ENCODE measurements at regions not wholly inside any gene's neighbourhood (a gene's known extent, or its start where the extent isn't known, plus 50 kb on each side); places are given as distances from the start of the nearest gene placed in this dataset.
"Not testable (repeated sequence)": the region's sequence is repeated elsewhere in the genome, so short reads cannot be mapped to it uniquely, and the experiment has no call there.

DNA sequence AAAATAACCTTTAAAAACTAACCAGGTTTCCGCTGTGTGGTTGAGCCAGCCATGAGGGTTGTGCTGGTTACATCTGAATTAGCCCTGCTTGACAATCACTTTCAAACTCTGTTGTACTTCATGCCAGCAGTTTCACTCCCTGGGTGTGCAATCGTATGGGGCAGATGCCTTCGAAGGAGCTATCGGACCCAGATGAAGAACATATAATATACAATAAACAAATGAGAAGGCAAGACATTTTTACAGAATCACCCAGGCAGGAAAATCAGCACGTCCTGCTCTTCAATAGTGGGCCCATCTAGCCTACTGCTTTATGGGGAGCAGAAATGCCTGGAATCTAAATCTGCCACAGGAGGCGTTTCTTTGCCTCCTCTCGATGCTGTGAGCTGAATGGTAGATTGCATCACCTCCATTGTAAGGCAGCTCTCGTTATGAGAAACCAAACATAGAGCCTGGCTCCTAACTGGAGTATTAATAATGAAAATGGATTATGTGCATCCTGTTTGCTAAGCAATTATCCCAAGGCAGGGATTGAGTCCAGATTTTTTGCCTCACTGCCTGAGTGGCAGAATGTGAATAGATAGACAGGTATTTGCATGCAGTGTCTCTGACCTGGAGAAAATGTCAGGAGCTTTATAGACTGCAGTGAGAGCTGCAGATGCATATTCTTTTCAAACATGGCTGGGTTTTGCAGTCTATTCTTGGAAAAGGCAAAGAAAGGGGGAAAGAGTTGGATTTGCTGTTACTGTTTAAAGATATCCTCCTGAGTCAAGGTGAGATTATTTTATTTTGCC is 143.3 kb upstream of the SMARCA2 start:
- DNase-seq (ENCODE audit: low read depth in 2 of 2): no peak

DNA sequence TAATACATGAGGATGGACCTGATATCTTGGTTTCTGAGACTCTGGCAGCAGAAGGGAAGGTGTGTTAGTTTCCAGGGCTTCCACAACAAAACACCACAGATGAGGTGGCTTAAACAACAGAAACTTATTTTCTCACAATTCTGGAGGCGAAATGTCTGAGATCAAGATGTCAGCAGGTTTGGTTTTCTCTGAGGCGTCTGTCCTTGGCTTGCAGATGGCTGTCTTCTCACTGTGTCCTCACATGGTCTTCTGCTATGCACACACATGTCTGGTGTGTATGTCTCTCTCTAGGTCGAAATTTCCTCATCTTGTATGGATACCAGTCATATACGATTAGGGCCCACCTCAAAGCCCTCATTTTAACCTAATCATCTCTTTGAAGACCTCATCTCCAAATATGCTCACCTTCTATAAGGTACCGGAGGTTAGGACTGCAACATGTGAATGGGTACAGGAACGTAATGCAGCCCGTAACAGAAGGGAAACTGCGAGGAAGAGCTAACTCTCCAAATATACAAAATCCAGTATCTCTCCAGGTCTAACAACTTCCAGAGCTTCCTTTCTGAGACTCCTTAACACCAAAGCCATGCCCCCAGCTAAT is 139.8 kb upstream of the SMARCA2 start:
- DNase-seq (ENCODE audit: low read depth in 2 of 2): no peak

DNA sequence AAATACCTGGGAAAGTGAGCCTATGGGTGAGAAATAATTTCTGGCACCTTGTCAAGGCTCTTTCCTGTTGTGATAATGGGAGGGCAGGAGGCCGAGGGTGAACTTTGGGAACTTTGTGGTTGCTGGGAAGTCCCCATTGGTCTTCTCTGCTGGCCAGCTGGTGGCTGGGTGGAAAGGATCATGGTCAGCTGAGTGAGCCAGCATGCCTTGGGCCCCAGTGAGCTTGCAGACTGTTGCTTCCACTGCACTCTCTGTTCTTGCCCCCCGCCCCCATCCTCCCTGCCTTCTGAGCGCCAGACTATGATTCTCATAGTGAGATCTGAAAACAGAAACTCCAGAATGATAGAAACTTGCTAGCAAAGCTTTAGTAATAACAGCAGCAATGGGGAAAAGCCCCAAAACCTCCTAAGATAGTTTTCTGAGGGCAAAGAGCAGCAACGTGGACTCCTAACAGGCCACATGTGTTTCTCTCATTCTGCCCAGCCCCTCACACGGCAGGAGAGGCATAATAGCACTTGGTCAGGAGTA is 139.2 kb upstream of the SMARCA2 start:
- peak; percentile 68 to 73 for DNase-seq (ENCODE audit: low read depth in 2 of 2)

DNA sequence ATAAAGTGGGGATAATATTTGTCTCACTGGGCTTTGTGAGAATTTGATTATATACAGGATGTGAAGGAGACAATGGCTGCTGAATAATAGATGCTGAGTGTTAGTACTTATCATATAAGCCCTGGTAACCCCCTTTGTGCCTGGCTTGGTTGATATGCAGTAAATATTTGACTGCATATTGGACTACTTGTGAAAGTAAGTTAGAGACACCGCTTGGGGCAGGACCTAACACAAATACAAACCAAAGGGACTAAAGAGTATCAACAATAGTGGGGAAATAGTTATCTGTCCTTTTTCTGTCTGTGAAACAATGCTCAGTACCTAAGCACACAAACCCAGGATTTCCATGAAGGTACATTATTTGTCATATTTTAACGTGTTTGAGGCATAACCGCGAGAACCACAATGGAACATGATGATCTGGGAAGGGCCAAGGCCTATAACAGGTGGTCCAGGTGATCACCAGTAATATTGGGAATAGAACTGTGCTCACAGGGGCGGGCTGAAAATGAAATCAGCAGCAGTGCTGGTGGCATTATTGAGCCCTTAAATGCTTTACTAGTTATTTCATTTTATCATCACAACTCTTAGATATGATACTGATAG is 138.2 kb upstream of the SMARCA2 start:
- no peak for DNase-seq (ENCODE audit: low read depth in 2 of 2)

DNA sequence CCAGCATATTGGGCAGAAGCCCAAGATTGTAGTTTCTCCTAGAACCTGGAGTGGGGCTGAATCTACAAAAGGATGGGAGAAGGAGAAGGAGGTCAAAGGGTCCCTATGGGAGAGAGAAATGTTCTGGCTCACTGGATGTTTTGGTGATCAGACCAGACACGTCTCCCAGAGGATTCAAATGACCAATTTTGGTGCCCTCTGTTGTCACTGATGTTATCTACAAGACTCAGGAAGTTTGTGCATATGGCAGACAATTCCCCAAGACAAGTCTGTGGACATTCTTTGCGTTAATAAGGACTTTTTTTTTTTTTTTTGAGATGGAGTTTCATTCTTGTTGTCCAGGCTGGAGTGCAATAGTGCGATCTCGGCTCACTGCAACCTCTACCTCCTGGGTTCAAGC is 137.2 kb upstream of the SMARCA2 start:
- no peak for DNase-seq (ENCODE audit: low read depth in 2 of 2)

DNA sequence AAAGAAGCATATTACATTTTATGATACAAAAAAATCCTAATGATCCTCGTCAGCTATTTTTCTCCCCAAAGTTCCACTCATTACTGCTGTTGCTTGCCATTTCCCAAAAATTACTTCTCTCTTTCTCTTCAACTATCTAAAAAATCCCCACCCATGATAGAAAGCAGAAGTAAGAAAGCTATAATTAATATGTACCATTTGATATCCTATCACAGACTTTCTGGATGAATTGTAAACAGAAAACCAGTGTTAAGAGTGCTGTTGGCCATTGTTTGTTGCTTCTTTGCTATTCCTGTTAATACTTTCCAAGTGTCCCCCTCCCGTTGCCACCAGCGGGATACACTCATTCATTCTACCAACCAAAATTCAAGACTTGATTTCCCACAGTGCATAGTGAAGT is 136.3 kb upstream of the SMARCA2 start:
- no peak for DNase-seq (ENCODE audit: low read depth in 2 of 2)

DNA sequence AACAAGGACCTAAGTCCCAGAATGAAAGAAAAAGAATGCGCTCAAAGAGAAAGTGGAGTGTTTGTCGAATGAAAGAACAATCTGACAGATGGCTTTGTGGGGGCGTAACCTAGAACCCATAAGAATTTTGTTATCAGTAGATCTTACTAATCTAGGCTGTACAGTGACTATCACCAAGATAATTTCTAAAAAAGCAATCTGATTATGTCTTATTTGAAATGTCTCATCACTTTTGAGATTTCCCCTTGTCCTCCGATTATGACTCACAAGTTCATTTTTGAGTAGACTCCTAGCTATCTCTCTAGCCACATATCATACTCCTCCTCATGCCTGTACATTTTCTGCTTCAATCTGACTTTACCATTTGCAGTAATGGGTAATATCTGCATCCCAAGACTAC is 135.6 kb upstream of the SMARCA2 start:
- DNase-seq (ENCODE audit: low read depth in 2 of 2): peak in 1 of 2 donors; percentile 31

DNA sequence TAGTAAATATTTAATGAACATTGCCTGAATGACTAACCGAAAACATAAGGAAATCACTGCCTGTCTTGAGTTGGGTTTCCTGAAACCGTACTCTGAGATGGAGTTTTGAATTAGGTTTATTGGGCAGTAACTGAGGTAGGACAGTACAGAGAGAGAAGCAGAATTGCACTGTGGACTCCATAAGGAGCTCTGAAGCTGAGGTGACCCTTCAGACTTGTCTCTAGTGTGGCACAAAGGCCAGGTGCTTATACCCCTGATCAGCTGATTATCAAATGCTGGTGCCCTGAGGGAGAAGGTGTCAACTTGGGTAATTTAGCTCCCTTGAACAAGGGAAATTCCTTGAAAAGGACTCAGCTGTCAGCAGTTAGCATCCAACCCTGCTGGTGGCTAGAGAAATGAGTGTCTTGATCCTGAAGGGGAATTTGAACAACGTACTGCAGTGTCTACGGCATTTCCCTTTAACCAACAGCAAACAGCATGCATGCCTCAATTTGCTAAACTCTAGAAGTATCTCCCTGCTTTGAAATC is 135.0 kb upstream of the SMARCA2 start:
- no peak for DNase-seq (ENCODE audit: low read depth in 2 of 2)

DNA sequence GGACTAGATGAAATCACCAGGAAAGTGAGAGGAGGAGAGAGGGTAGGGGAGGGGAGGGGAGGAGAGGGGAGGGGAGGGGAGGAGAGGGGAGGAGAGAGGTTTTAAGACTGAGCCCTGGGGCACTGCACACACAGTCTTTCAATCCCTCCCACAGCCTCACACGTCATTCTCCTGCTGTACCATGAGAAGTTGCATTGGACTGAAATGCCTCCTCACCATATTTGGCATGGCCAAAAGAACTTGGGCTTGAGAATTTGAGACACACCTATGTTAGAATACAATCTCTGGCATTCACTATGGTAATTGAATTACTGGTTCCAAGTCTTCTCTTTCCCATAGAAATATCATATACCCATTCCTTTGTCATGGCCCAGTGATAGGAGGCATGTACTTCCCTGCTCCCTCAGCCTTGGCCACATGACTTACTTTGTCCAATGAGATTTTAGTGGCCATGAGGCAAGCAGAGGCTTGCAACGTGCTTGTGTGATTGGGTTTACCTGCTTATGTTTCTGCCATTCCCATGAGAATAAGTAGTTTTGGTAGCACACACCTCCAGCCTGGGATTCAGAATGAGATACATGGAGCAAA is 133.3 kb upstream of the SMARCA2 start:
- no peak for DNase-seq (ENCODE audit: low read depth in 2 of 2)

DNA sequence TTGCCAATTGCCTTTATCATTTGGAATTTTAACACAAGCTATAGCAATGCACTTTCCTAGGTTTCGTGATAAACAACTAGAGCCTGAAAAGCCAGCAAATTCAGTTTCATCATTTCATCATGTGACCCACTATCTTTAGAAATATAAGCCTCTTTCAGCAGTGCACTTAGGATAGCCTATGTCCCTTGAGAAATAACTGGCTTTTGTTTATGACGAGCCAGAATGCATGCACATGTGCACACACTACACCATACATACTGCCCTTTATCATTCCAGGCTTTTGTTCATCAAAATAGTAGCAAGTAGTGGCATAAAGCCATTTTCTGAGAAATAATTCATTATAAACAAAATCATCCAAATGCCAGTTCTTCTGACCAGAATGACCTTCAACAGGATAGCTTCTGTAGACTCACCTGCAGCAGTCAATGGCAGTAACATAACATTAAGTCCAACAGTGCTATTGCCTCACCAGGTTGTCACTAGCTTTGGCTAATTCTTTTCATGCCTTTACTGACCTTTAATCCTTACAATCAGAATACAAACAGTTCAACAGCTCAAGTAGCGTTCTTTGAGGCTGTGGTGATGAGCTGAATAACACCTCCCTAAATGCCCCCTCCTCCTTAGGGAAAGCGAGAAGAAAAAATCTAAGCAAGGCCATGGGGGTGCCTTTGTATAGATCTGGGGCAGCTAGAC is 132.3 kb upstream of the SMARCA2 start:
- no peak for DNase-seq (ENCODE audit: low read depth in 2 of 2)

DNA sequence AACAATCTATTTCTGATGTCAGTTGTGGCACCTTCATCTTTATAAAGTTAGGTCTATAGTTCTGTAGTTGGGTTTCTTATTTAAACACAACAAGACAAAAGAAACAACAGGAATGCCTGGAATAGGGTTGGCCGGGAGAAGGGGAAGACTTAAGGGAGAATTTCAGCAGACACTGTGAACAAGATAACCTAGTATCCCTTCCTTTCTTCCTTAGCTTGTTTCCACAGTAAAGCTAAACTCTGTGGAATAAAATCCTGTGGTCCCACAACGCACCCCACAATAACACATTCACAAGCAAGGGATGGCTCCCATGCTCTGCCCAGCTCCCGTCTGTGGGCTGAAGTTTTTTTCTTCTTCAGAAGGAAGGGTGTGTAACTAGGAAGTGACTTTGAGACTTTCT is 124.9 kb upstream of the SMARCA2 start:
- no peak for DNase-seq (ENCODE audit: low read depth in 2 of 2)

DNA sequence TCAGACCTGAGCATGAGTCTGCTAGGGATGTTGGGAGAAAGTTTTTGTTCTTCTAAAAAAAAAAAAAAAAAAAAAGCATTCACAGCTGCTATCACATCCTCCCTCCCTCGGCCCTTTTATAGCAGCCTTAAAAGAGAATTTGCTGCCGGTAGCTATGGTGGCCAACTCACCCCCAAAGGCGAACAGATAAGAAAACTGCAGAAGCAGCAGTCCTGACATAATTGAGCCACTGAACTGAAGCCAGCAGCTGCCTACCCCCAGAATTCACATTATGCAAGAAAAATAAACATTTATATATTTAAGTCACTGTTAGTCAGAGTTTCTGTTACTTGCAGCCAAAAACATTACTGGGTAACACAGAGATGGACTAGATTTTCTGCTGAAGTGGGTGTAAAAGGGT is 124.3 kb upstream of the SMARCA2 start:
- no peak for DNase-seq (ENCODE audit: low read depth in 2 of 2)

DNA sequence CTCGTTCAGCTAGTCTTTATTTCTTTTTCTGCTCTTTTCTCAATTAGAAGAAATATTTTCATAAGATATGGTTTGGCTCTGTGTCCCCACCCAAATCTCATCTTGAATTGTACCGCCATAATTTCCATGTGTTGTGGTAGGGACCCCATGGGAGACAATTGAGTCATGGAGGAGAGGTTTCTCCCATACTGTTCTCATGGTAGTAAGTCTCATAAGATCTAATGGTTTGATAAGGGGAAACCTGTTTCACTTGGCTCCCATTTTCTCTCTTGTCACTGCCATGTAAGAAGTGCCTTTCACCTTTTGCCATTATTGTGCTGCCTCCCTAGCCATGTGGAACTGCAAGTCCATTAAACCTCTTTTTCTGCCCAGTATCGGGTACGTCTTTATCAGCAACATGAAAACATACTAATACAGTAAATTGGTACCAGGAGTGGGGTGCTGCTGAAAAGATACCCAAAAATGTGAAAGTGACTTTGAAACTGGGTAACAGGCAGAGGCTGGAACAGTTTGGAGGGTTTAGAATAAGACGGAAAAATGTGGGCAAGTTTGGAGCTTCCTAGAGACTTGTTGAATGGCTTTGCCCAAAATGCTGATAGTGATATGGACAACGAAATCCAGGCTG is 112.0 kb upstream of the SMARCA2 start:
- not testable (repeated sequence) for DNase-seq (ENCODE audit: low read depth in 2 of 2)

DNA sequence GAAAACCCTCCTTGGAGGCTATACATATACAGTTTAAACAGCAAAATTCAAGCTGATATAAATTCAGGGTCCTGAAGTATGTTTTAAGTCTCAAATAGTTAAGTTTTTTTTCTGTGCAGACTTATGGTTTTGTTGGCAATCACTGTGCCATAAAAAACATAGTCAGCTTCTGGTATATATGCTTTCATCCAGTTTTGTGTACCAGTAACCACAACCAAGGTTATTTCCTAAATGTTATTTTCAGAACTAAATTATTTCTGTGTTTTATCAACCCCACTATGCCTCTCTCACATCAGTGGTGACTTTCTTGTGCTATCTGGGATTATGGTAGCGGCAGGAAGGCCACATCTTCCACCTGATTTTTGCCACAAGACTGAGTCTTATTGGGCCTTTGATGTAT is 107.7 kb upstream of the SMARCA2 start:
- no peak for DNase-seq (ENCODE audit: low read depth in 2 of 2)

DNA sequence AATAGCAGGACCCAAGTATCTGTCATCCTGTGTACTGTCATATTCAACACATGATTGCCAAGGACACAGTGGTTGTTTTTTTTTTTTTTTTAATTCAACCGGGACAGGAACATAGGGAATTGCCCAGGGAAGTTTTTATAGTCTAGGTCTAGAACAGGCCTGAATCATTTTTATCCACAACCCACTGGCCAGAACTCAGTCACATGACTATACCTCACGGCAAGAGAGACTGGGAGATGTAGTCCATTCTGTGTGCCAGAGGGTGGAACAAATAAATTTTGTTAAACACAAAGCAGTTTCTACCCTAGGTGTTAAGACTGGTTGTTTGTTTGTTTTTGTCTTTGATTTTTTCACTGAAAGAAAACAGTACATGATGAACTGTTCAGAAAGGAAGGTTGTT is 105.8 kb upstream of the SMARCA2 start:
- DNase-seq (ENCODE audit: low read depth in 2 of 2): no peak

DNA sequence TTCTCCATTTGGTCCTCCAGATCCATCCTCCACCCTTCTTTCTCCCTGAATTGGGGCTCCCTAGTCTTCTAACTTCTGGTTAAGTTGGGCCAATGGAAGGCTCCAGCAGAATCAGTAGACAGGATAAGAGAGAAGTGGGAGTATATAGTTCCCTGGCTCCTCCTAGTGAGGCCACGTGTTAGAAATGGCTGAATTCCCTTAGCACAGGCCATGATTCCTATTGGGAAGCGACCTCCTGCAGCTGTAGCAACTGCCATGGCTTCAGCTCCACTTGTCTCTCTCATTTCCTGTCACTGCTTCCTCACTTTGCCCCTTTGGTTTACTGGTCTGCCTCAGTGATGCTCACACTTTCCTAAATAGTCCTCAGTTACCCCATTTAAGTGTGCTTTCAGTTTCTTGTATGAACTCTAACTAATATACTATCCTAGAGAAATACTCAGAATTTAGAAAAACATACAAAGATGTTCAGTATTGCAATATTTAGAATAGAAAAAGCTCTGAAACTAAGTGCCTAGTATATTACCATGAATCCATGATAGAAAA is 104.8 kb upstream of the SMARCA2 start:
- DNase-seq (ENCODE audit: low read depth in 2 of 2): no peak

DNA sequence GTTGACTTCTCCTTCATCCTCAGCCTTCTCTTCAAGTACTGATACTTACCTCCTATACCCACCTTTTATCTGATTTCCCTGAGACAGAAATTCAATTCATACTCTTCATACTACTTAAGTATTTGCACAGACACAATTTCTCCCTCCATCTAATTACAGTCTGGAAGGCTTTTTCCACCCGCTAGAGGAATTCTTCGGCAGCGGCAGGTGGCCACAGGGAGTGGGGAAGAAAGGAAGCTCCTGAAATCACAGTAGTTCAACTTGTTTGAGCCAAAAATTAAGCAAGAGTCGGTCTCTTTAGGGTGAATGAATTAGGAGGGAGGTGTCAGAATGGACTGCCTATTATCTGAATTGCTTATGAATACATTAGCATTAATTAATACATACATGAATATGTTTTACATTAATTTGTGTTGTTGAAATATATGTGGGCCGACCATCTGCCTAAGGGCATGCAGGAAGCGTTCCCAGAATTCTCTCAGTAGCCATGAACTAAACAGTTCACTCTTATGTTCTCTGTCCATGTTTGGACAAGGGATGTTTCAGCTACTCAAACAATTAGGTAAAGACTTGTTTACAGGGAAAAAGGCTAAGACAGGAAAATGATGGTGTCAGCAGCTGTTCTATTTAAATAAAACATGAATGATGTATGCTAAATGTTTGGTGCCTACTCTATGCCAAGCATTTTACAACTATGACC is 101.4 kb upstream of the SMARCA2 start:
- DNase-seq (ENCODE audit: low read depth in 2 of 2): no peak

DNA sequence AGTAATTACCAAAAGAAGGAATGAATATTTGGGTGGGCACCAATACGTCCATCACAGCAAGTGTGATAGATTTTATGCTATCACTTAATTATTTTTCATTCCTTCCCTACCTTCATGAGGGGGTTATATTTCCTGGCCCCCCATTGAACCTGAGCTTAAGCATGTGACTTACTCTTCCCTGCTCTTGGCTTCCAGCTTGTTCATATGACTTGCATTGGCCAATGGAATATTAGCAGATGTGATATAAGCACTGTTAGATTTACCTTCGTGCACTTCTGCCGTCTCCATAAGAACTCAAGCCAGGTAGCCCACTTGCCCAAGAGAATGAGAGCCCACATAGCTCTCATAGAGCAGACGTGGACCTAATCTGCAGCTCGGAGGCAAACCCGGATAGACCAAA is 99.1 kb upstream of the SMARCA2 start:
- DNase-seq (ENCODE audit: low read depth in 2 of 2): no peak

DNA sequence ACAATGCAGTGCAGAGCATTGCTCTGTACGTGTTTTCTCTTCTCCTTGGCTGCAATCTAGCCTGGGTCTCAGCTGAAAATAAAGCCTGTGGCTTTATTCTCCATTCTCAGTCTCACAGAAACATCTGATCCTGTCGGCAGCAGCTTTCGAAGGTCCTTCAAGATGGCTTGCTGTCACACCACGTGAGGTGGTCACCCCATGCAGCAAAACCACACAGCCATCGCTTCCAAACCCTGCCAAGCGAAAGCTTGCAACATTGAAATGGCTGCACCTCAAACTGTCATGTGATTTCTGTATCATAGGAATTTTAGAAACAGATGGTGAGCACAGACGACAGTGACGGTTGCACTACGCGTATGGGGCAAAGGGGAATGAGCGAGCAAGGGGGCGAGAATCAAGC is 98.5 kb upstream of the SMARCA2 start:
- DNase-seq (ENCODE audit: low read depth in 2 of 2): no peak

DNA sequence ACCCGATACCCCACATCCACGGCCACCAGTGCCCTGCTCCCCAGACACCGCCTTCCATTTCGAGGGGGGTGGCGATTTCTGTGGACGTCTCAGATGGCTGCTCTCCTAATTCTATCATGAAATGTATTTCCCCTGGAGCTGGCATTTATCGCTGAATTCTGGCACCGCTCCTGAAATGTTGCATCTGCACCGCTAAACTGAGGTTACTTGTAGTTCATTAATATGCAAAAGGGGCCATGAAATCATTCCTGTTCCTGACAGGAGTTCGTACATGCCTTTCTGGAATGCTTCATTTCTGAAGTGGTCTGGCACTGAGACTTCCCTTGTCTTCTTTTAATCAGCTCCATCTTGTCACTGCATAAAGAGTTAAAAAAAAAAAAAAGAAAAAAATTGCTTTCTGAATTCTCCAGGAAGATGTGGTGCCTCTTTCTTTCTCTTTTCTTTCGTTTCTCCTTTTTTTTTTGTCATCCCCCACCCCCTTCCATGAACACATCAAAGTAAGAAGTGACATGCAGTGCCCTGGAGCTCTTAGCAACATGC is 97.7 kb upstream of the SMARCA2 start:
- no peak for DNase-seq (ENCODE audit: low read depth in 2 of 2)

All from stimulated activated CD4-positive, alpha-beta T cell treated with anti-CD3 and anti-CD28 coated beads, Interleukin-15, amount 100 ng/mL, for 48 hours (primary cell).